Kidney (tissue), 13 donors: ENCODE measurements at regions not wholly inside any gene's neighbourhood (a gene's known extent, or its start where the extent isn't known, plus 50 kb on each side); places are given as distances from the start of the nearest gene placed in this dataset.

Experiments used
- DNase-seq, 5 donors: peaks; one replicate each; pipeline ENCODE4 v3.0.0-alpha.2; 2013 to 2020
- FAIRE-seq: peaks from 2 replicates; lab custom pipeline; 2012; peaks lifted over from hg19 to GRCh38; lab: Jason Lieb, UNC
- H3K27ac ChIP-seq, 2 donors: one replicate each; pipeline ENCODE4 v1.7.0; 2013; ENCODE audit warnings: low read depth in 2 of 2, low read length in 2 of 2, inconsistent platforms in 1 of 2
- H3K27me3 ChIP-seq: one replicate; pipeline ENCODE4 v1.7.1; 2013; ENCODE audit warnings: low read length, inconsistent platforms; ENCODE audit not compliant: control insufficient read depth, insufficient read depth
- H3K36me3 ChIP-seq, 3 donors: one replicate each; pipeline versions ENCODE4 v1.7.0 to v1.7.1; 2013; ENCODE audit warnings: low read length in 3 of 3, control low read depth in 1 of 3, inconsistent platforms in 1 of 3; ENCODE audit not compliant: insufficient read depth in 3 of 3, control insufficient read depth in 2 of 3
- H3K4me1 ChIP-seq, 3 donors: one replicate each; pipeline versions ENCODE4 v1.7.0 to v1.7.1; 2013; ENCODE audit warnings: low read length in 3 of 3, inconsistent platforms in 1 of 3, low read depth in 1 of 3; ENCODE audit not compliant: control insufficient read depth in 2 of 3, insufficient read depth in 2 of 3
- H3K4me3 ChIP-seq, 3 donors: one replicate each; pipeline versions ENCODE4 v1.7.0 to v1.8.1; 2013; ENCODE audit warnings: low read length in 3 of 3, control low read depth in 1 of 3, inconsistent platforms in 1 of 3
- H3K9ac ChIP-seq, 3 donors: one replicate each; pipeline versions ENCODE4 v1.7.0 to v1.7.1; 2013; ENCODE audit warnings: low read length in 3 of 3, control low read depth in 1 of 3, inconsistent platforms in 1 of 3
- H3K9me3 ChIP-seq, 3 donors: one replicate each; pipeline versions ENCODE4 v1.7.0 to v1.7.1; 2013; ENCODE audit warnings: low read length in 3 of 3, control low read depth in 1 of 3, inconsistent platforms in 1 of 3; ENCODE audit not compliant: control insufficient read depth in 2 of 3, insufficient read depth in 1 of 3
- CTCF ChIP-seq: IDR thresholded peaks from 3 replicates; pipeline ENCODE4 v1.5.1; 2012; ENCODE audit warnings: mild to moderate bottlenecking, moderate library complexity, borderline replicate concordance; ENCODE audit not compliant: insufficient read depth; ENCODE audit errors: extremely low read depth
- intact Hi-C: fragments of 100-400 bp; cut with DNase I; formaldehyde crosslinking; loops from one replicate; pipeline ENCODE4 v1.11.1; 2022
- donor health status: control.
- donor health status: control.
- donor health status: control.
- donor health status: control.
- donor health status: control.
- donor health status: DM: yes; HTN: yes; CAD: no.
- donor health status: Normal renal cell carcinoma (clear cell type).

GRCh38 chr2:2734308-2734707 lies 403.2 kb upstream of the MYT1L start:
- Histone ChIP-seq H3K4me1 (no peaks in the 10 kb centered on the region), H3K4me3 (no peak overlapping the region), H3K36me3 (no peaks in the 10 kb centered on the region), H3K9ac (no peak overlapping the region), H3K27me3 (no peaks in the 10 kb centered on the region), H3K27ac (no peak overlapping the region), H3K9me3 (no peaks in the 10 kb centered on the region)
- intact Hi-C loops: no loop called here
- no peak for TF ChIP-seq CTCF
- FAIRE-seq (no peak), DNase-seq (no peak)

- DNase-seq (no peak), FAIRE-seq (no peak)
- Histone ChIP-seq H3K9ac (no peak overlapping the region), H3K27ac (no peak overlapping the region), H3K4me1 (no peaks in the 10 kb centered on the region), H3K27me3 (no peaks in the 10 kb centered on the region), H3K9me3 (no peaks in the 10 kb centered on the region), H3K4me3 (no peak overlapping the region), H3K36me3 (no peaks in the 10 kb centered on the region)
- intact Hi-C loops: no loop called here
- no peak for TF ChIP-seq CTCF
Observed at GRCh38 chr2:2733818-2734217, 402.7 kb upstream of the MYT1L start.

- Histone ChIP-seq H3K36me3 (no peaks in the 10 kb centered on the region), H3K4me1 (no peaks in the 10 kb centered on the region), H3K27ac (no peak overlapping the region), H3K9ac (no peak overlapping the region), H3K27me3 (no peaks in the 10 kb centered on the region), H3K9me3 (no peaks in the 10 kb centered on the region), H3K4me3 (no peak overlapping the region)
- intact Hi-C loops: no loop called here
- FAIRE-seq (no peak), DNase-seq (no peak)
- no peak for TF ChIP-seq CTCF
Observed at GRCh38 chr2:2732331-2733119, 401.4 kb upstream of the MYT1L start.
